CD4-positive, alpha-beta T cell (primary cell): ENCODE measurements at regions not wholly inside any gene's neighbourhood (a gene's known extent, or its start where the extent isn't known, plus 50 kb on each side); places are given as distances from the start of the nearest gene placed in this dataset.

Experiments
- ATAC-seq: fragments of 200-7000 bp; cut with Tn5 transposase; one replicate; pipeline ENCODE4 v1.10.0; 2022; ENCODE audit warnings: mild to moderate bottlenecking; ENCODE audit not compliant: poor library complexity
- CTCF ChIA-PET: fragments of 350-600 bp; sonication (Branson Sonifier 250); formaldehyde crosslinking; loops from one replicate; lab custom pipeline; 2021; ENCODE audit warnings: antibody characterized with exemption, inconsistent platforms; lab: Charles Lee
- POLR2A ChIA-PET: fragments of 350-600 bp; sonication (Branson Sonifier 250); formaldehyde crosslinking; loops from one replicate; lab custom pipeline; 2021; ENCODE audit warnings: antibody characterized with exemption, inconsistent platforms; lab: Charles Lee
- DNase-seq, 14 experiments: peaks; one replicate each; pipeline ENCODE4 v3.0.0-alpha.2; 2013 to 2020; ENCODE audit warnings: mixed read lengths in 2 of 14
- H3K27ac ChIP-seq, 2 donors: one replicate each; pipeline versions ENCODE4 v1.5.1 to v1.7.0; 2013; ENCODE audit warnings: low read length in 2 of 2, low read depth in 1 of 2, mild to moderate bottlenecking in 1 of 2
- H3K27me3 ChIP-seq, 2 experiments: 1 replicate in 1 of 2; 2 replicates in 1 of 2; pipeline versions ENCODE4 v1.6.1 to v1.7.0; 2013; ENCODE audit warnings: low read length in 2 of 2, control low read depth in 1 of 2, mild to moderate bottlenecking in 1 of 2, moderate library complexity in 1 of 2; ENCODE audit not compliant: insufficient read depth in 2 of 2, control insufficient read depth in 1 of 2
- H3K36me3 ChIP-seq: one replicate; pipeline ENCODE4 v1.6.1; 2013; ENCODE audit warnings: low read length, control low read depth; ENCODE audit not compliant: insufficient read depth
- H3K4me1 ChIP-seq: one replicate; pipeline ENCODE4 v1.6.1; 2013; ENCODE audit warnings: low read length, control low read depth; ENCODE audit not compliant: insufficient read depth
- H3K4me3 ChIP-seq: one replicate; pipeline ENCODE4 v1.5.1; 2013; ENCODE audit warnings: mild to moderate bottlenecking, low read length, moderate library complexity
- H3K9me3 ChIP-seq, 2 experiments: 1 replicate in 1 of 2; 2 replicates in 1 of 2; pipeline versions ENCODE4 v1.6.1 to v1.7.0; 2013; ENCODE audit warnings: low read length in 2 of 2, mild to moderate bottlenecking in 2 of 2, control low read depth in 1 of 2, moderate library complexity in 1 of 2; ENCODE audit not compliant: control insufficient read depth in 1 of 2, insufficient read depth in 1 of 2
- H3K27ac Mint-ChIP-seq: one replicate; pipeline ENCODE4 v1.8.0; 2020; ENCODE audit warnings: mixed read lengths
- H3K27me3 Mint-ChIP-seq: one replicate; pipeline ENCODE4 v1.8.0; 2021; ENCODE audit warnings: mixed read lengths
- H3K36me3 Mint-ChIP-seq: one replicate; pipeline ENCODE4 v1.8.0; 2021; ENCODE audit warnings: low read depth, mixed read lengths
- H3K4me1 Mint-ChIP-seq: one replicate; pipeline ENCODE4 v1.8.0; 2021; ENCODE audit warnings: low read depth, mixed read lengths
- H3K4me3 Mint-ChIP-seq: one replicate; pipeline ENCODE4 v1.8.0; 2020; ENCODE audit warnings: mild to moderate bottlenecking, mixed read lengths
- H3K9me3 Mint-ChIP-seq: one replicate; pipeline ENCODE4 v1.8.0; 2020; ENCODE audit warnings: mixed read lengths
- intact Hi-C, 2 experiments: fragments of 100-400 bp; cut with DNase I in 1 of 2; cut with micrococcal nuclease in 1 of 2; formaldehyde crosslinking; loops; one replicate each; pipeline versions ENCODE4 v1.15.1 to v1.9.0; 2023 to 2025; cut with DNase I, micrococcal nuclease
- TF ChIP-seq, protein P1 (sequence below): fragments of 200-600 bp; IDR thresholded peaks from one replicate; pipeline ENCODE4 v1.8.0; 2022; ENCODE audit warnings: antibody characterized with exemption, mild to moderate bottlenecking

DNA sequence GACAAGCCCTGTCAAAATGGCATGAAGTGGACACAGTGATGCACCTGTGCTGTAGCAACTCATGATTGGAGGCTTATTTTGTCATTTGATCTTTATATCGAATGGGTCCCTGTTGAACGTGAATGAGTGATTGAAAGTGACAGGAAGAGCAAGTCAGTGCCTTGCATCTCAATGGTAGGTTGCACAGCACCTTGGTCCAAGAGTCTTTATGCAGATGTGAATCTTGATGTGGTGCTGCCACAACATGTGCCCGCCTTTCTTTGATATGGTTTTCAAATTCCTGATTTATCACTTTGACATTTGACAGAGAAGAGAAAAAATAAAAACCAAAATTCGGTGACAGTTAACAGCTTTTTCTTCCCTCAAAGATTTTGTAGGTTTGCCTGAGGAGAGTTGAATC lies 1182.4 kb downstream of the DNAJB9 start:
- ChIA-PET POLR2A (no interaction called here), CTCF (no interaction called here)
- Histone ChIP-seq H3K4me3 (no peak overlapping the region), H3K27me3 (no peaks in the 10 kb centered on the region), H3K9me3 (no peaks in the 10 kb centered on the region), H3K36me3 (no peaks in the 10 kb centered on the region), H3K4me1 (no peaks in the 10 kb centered on the region), H3K27ac (no peak overlapping the region)
- Mint-ChIP-seq H3K36me3 (no peaks in the 10 kb centered on the region), H3K4me3 (no peak overlapping the region), H3K27me3 (no peaks in the 10 kb centered on the region), H3K9me3 (peaks cover 7% of the 10 kb centered on the region), H3K27ac (no peak overlapping the region), H3K4me1 (no peaks in the 10 kb centered on the region)
- intact Hi-C loops, result no loop called here
- no peak for DNase-seq
- no peak for ATAC-seq
- TF ChIP-seq, protein P1, sequence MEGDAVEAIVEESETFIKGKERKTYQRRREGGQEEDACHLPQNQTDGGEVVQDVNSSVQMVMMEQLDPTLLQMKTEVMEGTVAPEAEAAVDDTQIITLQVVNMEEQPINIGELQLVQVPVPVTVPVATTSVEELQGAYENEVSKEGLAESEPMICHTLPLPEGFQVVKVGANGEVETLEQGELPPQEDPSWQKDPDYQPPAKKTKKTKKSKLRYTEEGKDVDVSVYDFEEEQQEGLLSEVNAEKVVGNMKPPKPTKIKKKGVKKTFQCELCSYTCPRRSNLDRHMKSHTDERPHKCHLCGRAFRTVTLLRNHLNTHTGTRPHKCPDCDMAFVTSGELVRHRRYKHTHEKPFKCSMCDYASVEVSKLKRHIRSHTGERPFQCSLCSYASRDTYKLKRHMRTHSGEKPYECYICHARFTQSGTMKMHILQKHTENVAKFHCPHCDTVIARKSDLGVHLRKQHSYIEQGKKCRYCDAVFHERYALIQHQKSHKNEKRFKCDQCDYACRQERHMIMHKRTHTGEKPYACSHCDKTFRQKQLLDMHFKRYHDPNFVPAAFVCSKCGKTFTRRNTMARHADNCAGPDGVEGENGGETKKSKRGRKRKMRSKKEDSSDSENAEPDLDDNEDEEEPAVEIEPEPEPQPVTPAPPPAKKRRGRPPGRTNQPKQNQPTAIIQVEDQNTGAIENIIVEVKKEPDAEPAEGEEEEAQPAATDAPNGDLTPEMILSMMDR, result no peak

GRCh38 chr7:109757713-109758112 lies 1188.0 kb downstream of the DNAJB9 start:
- peaks cover 7% of the 10 kb centered on the region for H3K9me3 Mint-ChIP-seq
- no peak overlapping the region for H3K4me3 ChIP-seq
- POLR2A ChIA-PET, result no interaction called here
- DNase-seq (no peak), ATAC-seq (no peak)
- no peaks in the 10 kb centered on the region for H3K36me3 Mint-ChIP-seq
- CTCF ChIA-PET, result no interaction called here
- H3K4me3 Mint-ChIP-seq, result no peak overlapping the region
- intact Hi-C loops, result no loop called here
- H3K36me3 ChIP-seq, result no peaks in the 10 kb centered on the region
- TF ChIP-seq, protein P1, result no peak
- H3K27ac Mint-ChIP-seq, result no peak overlapping the region
- H3K27me3 ChIP-seq, result no peaks in the 10 kb centered on the region
- no peaks in the 10 kb centered on the region for H3K4me1 Mint-ChIP-seq
- no peaks in the 10 kb centered on the region for H3K4me1 ChIP-seq
- no peaks in the 10 kb centered on the region for H3K27me3 Mint-ChIP-seq
- no peak overlapping the region for H3K27ac ChIP-seq
- H3K9me3 ChIP-seq, result peaks cover 0 to 12% of the 10 kb centered on the region in 2 experiments

DNA sequence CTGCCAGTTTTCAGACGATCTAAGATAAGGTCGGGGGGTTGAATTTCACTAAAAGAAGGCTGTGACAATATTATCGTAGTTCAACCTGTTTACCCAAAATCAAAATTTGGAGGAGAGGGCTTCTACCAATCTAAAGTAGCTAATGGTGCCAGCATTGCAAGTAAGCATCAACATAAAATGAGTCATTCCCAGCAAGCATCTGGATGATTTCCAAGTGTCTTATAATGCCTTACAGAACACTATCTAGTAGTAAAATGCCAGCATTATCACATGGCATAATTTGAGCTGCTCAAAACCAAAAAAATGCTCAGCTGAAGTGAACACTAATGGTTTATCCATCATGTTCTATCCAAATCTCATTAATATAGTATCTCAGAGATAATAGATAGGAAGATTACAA lies 1193.9 kb downstream of the DNAJB9 start:
- Histone ChIP-seq H3K27me3 (no peaks in the 10 kb centered on the region), H3K4me1 (no peaks in the 10 kb centered on the region), H3K4me3 (no peak overlapping the region), H3K27ac (no peak overlapping the region), H3K9me3 (peaks cover 0 to 12% of the 10 kb centered on the region in 2 experiments), H3K36me3 (no peaks in the 10 kb centered on the region)
- Mint-ChIP-seq H3K4me3 (no peak overlapping the region), H3K36me3 (no peaks in the 10 kb centered on the region), H3K9me3 (peaks cover 5% of the 10 kb centered on the region), H3K4me1 (no peaks in the 10 kb centered on the region), H3K27ac (no peak overlapping the region), H3K27me3 (no peaks in the 10 kb centered on the region)
- DNase-seq, result no peak
- ChIA-PET CTCF (no interaction called here), POLR2A (no interaction called here)
- TF ChIP-seq, protein P1, result no peak
- ATAC-seq, result no peak
- intact Hi-C loops, result no loop called here
